Type B pancreatic cell (in vitro differentiated cells): ENCODE measurements at regions not wholly inside any gene's neighbourhood (a gene's known extent, or its start where the extent isn't known, plus 50 kb on each side); places are given as distances from the start of the nearest gene placed in this dataset.

ENCODE experiments used
- DNase-seq: peaks from one replicate; pipeline ENCODE4 v3.0.0; 2021; ENCODE audit warnings: mixed read lengths; ENCODE audit not compliant: unreplicated experiment; ENCODE audit errors: extremely low spot score
- H3K27ac Mint-ChIP-seq: 2 replicates; pipeline ENCODE4 v1.8.0; 2021; ENCODE audit warnings: mild to moderate bottlenecking, mixed read lengths
- H3K27me3 Mint-ChIP-seq: 2 replicates; pipeline ENCODE4 v1.8.0; 2021; ENCODE audit warnings: mixed read lengths
- H3K36me3 Mint-ChIP-seq: 2 replicates; pipeline ENCODE4 v1.8.0; 2021; ENCODE audit warnings: mixed read lengths
- H3K4me1 Mint-ChIP-seq: one replicate; pipeline ENCODE4 v1.8.0; 2021; ENCODE audit warnings: mixed read lengths; ENCODE audit not compliant: unreplicated experiment
- H3K4me3 Mint-ChIP-seq: 2 replicates; pipeline ENCODE4 v1.8.0; 2021; ENCODE audit warnings: mild to moderate bottlenecking, mixed read lengths
- H3K9me3 Mint-ChIP-seq: 2 replicates; pipeline ENCODE4 v1.8.0; 2021; ENCODE audit warnings: mixed read lengths
- CTCF ChIP-seq: fragments of 200-600 bp; sonication (generic); conservative IDR thresholded peaks from 2 replicates; pipeline ENCODE4 v1.5.0; 2021; ENCODE audit warnings: antibody characterized with exemption, mild to moderate bottlenecking

- Mint-ChIP-seq H3K4me3 (no peak overlapping the region), H3K27ac (no peak overlapping the region), H3K27me3 (no peaks in the 10 kb centered on the region), H3K36me3 (no peaks in the 10 kb centered on the region), H3K4me1 (no peaks in the 10 kb centered on the region), H3K9me3 (no peaks in the 10 kb centered on the region)
- DNase-seq = no peak
- TF ChIP-seq CTCF = no peak
Measured at GRCh38 chrX:125850693-125851092, 315.4 kb downstream of the DCAF12L2 start.

GRCh38 chrX:125883169-125883568 is 282.9 kb downstream of the DCAF12L2 start:
- H3K4me1 Mint-ChIP-seq = no peaks in the 10 kb centered on the region
- no peaks in the 10 kb centered on the region for H3K9me3 Mint-ChIP-seq
- H3K27me3 Mint-ChIP-seq = no peaks in the 10 kb centered on the region
- TF ChIP-seq CTCF = no peak
- no peak overlapping the region for H3K4me3 Mint-ChIP-seq
- H3K36me3 Mint-ChIP-seq = no peaks in the 10 kb centered on the region
- no peak for DNase-seq
- H3K27ac Mint-ChIP-seq = no peak overlapping the region

- H3K27me3 Mint-ChIP-seq = no peaks in the 10 kb centered on the region
- no peaks in the 10 kb centered on the region for H3K9me3 Mint-ChIP-seq
- H3K4me3 Mint-ChIP-seq = no peak overlapping the region
- no peaks in the 10 kb centered on the region for H3K4me1 Mint-ChIP-seq
- no peak for TF ChIP-seq CTCF
- H3K27ac Mint-ChIP-seq = no peak overlapping the region
- H3K36me3 Mint-ChIP-seq = no peaks in the 10 kb centered on the region
- DNase-seq = no peak
Measured at GRCh38 chrX:125894947-125895346, 271.1 kb downstream of the DCAF12L2 start.

- no peaks in the 10 kb centered on the region for H3K4me1 Mint-ChIP-seq
- H3K27me3 Mint-ChIP-seq = no peaks in the 10 kb centered on the region
- no peaks in the 10 kb centered on the region for H3K9me3 Mint-ChIP-seq
- H3K4me3 Mint-ChIP-seq = no peak overlapping the region
- DNase-seq = no peak
- H3K36me3 Mint-ChIP-seq = no peaks in the 10 kb centered on the region
- H3K27ac Mint-ChIP-seq = no peak overlapping the region
- no peak for TF ChIP-seq CTCF
Measured at GRCh38 chrX:125895518-125895917, 270.6 kb downstream of the DCAF12L2 start.

GRCh38 chrX:125926295-125926694 is 239.8 kb downstream of the DCAF12L2 start:
- no peak overlapping the region for H3K27ac Mint-ChIP-seq
- H3K4me3 Mint-ChIP-seq = no peak overlapping the region
- no peaks in the 10 kb centered on the region for H3K4me1 Mint-ChIP-seq
- TF ChIP-seq CTCF = no peak
- H3K9me3 Mint-ChIP-seq = no peaks in the 10 kb centered on the region
- no peak for DNase-seq
- H3K27me3 Mint-ChIP-seq = no peaks in the 10 kb centered on the region
- H3K36me3 Mint-ChIP-seq = no peaks in the 10 kb centered on the region

- Mint-ChIP-seq H3K9me3 (no peaks in the 10 kb centered on the region), H3K4me1 (no peaks in the 10 kb centered on the region), H3K4me3 (no peak overlapping the region), H3K27ac (no peak overlapping the region), H3K27me3 (no peaks in the 10 kb centered on the region), H3K36me3 (no peaks in the 10 kb centered on the region)
- TF ChIP-seq CTCF = no peak
- no peak for DNase-seq
Measured at GRCh38 chrX:125940985-125941384, 225.1 kb downstream of the DCAF12L2 start.
